LNCAP (cell line): ENCODE measurements at regions not wholly inside any gene's neighbourhood (a gene's known extent, or its start where the extent isn't known, plus 50 kb on each side); places are given as distances from the start of the nearest gene placed in this dataset.

ENCODE experiments used
- CTCF ChIP-seq: fragments of 450-650 bp; IDR thresholded peaks from 2 replicates; pipeline ENCODE4 v1.5.1; 2017; ENCODE audit warnings: mild to moderate bottlenecking

GRCh38 chr1:29459620-29459945, 223.3 kb downstream of the PTPRU start:
- TF ChIP-seq CTCF = no peak

DNA sequence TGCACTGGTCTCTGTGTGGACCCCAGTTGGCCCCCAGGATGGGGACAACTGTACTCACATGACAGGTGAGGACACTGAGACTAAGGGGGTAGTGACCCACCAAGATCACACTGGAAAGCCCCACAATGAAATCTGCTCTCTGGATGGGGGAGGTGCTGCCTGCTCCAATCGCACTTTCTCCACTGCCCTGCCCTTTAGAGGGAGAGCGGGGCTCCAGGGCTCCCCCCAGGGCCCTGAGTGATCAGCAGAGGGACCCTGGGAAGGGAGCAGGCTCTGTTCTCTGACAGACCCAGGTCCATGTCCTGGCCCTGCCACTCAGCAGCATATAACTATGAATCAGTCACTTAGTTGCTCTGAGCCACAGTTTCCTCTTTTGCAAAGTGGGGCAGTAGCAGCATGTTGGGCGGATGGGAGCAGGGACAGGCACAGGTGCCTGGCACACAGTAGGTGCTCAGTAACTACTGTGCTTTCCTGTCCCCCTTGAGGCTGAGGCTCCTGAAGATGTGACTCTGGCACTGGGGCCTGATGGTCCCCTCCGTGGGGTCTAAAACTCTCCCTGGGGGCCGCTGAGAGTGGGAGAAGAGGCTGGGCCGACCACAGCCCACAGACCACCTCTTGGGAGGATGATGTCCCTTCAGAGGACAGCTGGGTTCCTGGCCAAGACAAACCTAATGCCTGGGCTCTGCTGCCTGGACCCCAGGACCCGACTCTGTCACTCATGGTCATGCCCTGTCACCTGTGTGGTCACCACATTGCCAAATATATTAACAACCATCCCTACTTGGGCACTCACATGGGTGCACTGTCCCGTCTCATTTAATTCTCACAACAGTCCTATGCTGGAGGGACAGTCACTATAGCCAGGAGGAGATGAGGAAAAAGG, 222.7 kb downstream of the PTPRU start:
- no peak for TF ChIP-seq CTCF

DNA sequence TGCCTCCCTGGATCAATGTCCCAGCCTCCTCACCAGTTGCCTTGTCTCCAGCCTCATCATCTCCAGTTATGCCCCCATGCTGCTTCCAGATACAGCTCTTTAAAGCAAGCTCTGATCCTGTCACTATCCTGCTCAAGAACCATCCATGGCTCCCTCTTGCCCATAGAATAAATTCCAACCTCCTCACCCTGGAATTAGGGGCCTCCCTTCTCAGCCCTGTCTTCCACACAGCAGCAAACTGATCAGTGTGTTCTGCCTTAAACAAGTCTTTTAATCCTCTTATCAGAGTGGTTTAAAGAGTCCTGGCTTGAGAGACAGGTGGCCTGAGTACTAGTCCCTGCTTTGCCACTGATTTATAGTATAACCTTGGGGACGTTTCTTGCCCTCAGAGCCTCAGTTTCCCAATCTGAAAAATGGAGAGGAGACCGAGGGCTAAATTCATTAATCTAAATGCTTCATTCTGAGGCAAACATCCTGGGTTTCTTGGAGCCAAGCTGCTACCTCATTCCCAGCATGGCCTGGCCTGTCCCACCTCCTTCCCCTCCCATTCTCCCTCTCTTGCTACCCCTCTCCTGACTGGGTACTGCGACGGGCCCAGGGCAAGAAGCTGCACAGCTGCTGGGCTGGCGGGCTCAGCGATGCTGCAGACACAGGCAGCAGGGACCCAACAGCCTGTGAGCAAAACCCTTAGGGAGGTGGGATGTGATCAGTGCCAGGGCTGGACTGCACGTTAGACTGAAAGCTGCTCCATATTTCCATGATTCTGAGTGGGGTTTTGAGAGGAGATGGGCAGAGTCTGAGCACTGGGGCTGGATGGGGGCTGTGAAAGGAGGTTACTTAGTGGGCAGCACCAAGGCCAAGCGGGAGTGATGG, 221.4 kb downstream of the PTPRU start:
- no peak for TF ChIP-seq CTCF

GRCh38 chr1:29456685-29457435, 220.5 kb downstream of the PTPRU start:
- TF ChIP-seq CTCF = no peak

GRCh38 chr1:29455781-29456180, 219.5 kb downstream of the PTPRU start:
- TF ChIP-seq CTCF = no peak

GRCh38 chr1:29454616-29455380, 218.5 kb downstream of the PTPRU start:
- no peak for TF ChIP-seq CTCF
